ENCODE measurements at regions not wholly inside any gene's neighbourhood (a gene's known extent, or its start where the extent isn't known, plus 50 kb on each side); places are given as distances from the start of the nearest gene placed in this dataset.
A peak's percentile ranks its signal among the peaks of the same experiment; 100 is the strongest.
"Not testable (repeated sequence)": the region's sequence is repeated elsewhere in the genome, so short reads cannot be mapped to it uniquely, and the experiment has no call there.

DNA sequence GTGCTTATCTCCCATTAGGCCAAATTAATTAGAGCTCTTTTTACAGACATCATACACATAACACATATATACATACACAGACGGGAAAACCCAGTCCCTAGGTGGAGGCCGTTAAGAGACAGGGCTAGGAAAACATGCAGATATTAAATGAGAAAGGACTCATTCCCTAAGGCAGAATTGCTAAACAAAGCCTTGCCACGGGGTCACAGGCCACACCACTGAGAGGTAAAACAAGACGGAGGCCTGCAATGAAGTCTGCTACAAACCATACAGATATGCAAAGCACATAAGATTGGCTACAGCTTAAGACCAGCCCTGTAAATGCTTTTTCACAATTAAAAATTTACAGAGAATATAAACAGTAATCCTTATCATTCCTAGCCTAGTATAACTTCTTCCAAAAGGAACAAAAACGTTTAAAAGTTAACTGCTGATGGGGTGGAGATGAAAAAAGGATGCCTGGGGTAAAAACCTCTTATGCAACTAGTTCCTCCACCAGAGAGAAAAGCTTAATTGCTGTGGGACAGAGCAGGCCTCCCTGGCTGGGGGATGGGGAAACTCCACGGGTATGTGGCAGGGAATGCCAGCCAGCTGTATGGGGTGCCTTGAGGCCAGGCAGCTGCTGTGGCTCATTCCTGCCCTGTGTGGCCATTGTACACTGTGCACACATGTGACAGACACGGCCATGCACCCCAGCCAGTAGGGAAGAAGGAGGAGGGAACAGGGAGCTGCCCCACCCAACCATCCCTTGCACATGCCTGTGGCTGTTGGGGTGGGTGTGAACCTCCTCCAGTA, 481.4 kb upstream of the LMCD1 start:
- no peak for DNase-seq

- DNase-seq: no peak
Measured at GRCh38 chr3:8027954-8028353, 473.7 kb upstream of the LMCD1 start.

GRCh38 chr3:8050283-8050682, 451.3 kb upstream of the LMCD1 start:
- no peak for DNase-seq

DNA sequence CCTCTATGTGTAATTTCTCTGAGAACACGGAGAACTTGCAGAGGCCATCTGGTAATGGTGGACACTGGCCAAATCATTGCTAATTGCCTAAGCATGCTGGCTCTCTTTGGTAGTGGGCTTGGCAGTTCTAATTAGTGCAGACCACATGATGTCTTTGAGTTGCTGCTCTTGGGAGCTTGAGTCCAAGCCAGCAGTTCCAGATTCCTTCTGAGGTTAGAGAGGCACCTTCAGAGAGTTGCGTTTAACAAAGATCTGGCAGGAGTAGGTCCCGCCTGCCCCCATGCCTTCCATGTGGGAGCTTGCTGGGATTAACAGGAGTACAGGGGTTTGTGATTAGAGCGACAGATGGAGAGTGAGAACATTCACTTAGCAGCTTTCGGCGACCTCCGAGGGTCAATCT, 449.0 kb upstream of the LMCD1 start:
- DNase-seq: no peak

GRCh38 chr3:8068135-8068534, 433.5 kb upstream of the LMCD1 start:
- not testable (repeated sequence) for DNase-seq

- DNase-seq: no peak
Measured at GRCh38 chr3:8069471-8069870, 432.2 kb upstream of the LMCD1 start.

DNA sequence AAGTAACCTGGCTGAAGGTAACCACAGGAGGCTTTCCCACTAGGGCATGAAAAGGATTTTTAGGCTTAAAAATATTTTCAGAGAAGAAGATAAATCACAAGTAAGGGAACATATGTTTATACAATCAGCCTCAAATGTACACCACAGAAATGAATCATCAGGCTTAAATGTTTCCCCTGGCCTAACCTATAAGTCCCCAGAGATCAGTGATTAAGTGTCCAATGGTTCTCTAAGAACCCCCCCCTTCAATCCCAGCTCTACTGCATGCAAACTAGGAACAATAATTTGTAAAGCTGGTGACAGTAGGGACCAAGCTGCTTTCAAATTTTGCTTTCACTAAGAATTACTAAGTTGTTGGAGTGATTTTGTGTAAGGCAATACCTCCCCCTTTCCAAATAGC, 431.6 kb upstream of the LMCD1 start:
- no peak for DNase-seq

- DNase-seq: not testable (repeated sequence)
Measured at GRCh38 chr3:8074740-8075139, 426.9 kb upstream of the LMCD1 start.

GRCh38 chr3:8077126-8077525, 424.5 kb upstream of the LMCD1 start:
- no peak for DNase-seq

DNA sequence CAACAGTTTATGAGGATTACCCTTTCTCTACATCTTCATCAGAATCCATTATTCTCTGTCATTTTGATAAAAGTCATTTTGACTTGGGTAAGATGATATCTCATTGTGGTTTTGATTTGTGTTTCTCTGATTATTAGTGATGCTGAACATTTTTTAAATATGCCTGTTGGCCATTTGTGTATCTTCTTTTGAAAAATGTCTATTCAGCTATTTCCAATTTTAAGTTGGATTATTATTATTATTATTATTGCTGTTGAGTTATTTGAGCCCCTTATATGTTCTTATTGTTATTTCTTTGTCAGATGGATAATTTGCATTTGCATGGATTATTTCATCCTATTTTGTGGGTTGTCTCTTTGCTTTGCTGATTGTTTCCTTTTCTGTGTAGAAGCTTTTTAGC, 421.2 kb upstream of the LMCD1 start:
- no peak for DNase-seq

GRCh38 chr3:8085498-8085897, 416.1 kb upstream of the LMCD1 start:
- DNase-seq: no peak

GRCh38 chr3:8087951-8088350, 413.7 kb upstream of the LMCD1 start:
- DNase-seq: no peak

DNA sequence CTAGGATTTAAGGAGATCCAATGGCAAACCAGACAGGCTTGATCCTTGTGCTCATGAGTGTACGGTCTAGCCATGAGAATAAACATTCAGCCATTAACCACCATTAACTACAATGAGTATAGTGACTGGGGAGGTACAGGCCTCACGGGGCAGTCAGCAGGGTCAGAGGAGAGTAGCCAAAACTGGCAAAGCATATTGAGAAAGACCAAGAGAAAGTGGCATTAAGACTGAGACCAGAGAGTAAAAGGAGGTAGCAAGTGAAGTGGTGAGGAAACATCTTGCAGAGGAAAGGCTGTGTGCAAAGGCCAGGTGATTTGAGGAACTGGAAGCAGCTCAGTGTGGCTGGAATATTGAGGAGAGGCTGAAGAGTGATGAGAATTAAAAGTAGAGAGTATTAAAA, 407.2 kb upstream of the LMCD1 start:
- DNase-seq: no peak

- no peak for DNase-seq
Measured at GRCh38 chr3:8095724-8096123, 405.9 kb upstream of the LMCD1 start.

GRCh38 chr3:8097690-8098089, 403.9 kb upstream of the LMCD1 start:
- DNase-seq: no peak

DNA sequence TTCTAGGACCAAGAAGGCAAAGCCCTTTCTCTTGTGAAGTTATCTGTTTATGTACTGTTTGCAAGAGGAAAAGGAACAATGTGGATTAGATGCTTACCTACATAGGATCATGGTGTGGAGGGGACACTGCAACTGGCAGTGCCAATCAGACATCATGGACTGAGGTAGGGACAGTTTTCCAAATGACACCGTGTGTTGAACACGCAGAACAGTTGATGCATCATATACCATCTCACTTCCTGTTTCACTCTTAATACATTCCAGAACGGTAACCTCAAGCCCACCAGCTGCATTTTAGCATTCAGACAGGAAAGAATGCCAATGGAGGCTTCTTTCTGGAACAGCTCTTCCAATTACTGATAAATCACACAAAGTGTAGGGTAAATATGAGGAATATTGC, 397.7 kb upstream of the LMCD1 start:
- DNase-seq: no peak

DNA sequence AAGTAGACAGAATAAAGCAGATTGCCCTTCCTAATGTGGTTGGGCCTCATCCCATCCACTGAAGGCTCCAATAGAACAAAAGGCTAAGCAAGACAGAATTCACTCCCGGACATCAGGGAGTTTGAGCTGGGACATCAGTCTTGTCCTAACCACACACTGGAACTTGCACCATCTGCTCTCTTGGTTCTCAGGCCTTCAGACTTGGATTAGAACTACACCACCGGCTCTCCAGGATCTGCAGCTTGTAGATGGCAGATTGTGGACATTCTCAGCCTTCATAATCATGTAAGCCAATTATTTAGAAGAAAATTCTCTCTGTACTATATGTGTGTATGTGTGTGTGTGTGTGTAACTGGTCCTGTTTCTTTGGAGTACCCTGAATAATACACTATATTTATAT, 394.7 kb upstream of the LMCD1 start:
- no peak for DNase-seq

- DNase-seq: peak; percentile 26
Measured at GRCh38 chr3:8110966-8111798, 390.4 kb upstream of the LMCD1 start.

DNA sequence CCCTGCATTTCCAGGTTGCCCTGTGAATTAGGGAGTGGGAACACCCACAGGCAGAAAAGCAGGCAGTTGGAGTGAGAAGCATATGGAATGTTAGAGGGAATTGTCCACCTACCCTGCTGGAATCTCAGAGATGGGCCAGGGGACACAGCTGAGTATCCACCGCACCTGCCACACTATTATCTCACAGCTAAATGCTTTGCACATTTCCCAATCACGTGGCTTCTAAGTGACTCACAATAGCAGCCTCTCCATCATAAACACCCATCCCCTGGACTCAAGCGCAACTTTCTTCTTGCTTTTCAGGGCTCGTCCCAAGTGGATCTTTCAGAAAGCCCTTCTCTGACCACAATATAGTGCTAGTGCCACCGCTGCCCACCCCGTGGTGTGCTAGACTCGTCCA, 389.0 kb upstream of the LMCD1 start:
- no peak for DNase-seq

DNA sequence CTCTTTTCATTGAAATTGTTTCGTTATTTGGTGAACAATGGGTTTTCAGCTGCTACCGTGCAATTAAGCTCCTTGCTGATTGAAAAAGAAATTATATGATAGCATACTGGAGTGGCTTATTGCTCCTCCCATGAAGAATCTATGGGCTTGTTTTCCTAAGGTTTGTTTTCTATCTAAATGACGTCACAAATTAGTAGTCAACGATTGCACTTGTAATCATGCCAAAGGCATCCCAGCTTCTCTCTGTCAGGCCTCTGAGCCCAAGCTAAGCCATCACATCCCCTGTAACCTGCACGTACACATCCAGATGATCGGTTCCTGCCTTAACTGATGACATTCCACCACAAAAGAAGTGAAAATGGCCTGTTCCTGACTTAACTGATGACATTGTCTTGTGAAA, 388.0 kb upstream of the LMCD1 start:
- no peak for DNase-seq

GRCh38 chr3:8128686-8129085, 372.9 kb upstream of the LMCD1 start:
- no peak for DNase-seq

DNA sequence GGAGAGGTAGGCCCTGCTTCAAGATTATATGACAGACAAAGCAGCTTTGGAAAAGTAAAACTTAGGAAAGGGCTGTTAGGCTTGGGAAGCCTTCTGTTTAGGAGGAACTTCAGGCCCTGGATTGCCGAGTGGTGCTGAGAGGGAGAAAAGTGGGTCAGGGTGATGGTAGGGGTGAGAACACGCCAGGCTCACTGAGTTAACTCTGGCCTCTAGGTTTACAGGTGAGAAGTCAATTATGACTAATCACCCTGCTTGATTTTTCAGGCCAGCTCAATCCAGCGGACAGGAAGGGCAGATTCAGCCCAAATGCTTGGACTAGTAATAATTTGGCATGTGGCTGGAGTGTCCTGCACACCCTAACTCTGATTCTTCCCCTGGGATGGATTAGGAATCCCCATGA, 365.1 kb upstream of the LMCD1 start:
- no peak for DNase-seq

GRCh38 chr3:8143186-8143585, 358.4 kb upstream of the LMCD1 start:
- DNase-seq: no peak

- no peak for DNase-seq
Measured at GRCh38 chr3:8145661-8146060, 356.0 kb upstream of the LMCD1 start.

Data from NCI-H1048 (cell line).